CD4-positive, alpha-beta memory T cell (primary cell): ENCODE measurements at regions not wholly inside any gene's neighbourhood (a gene's known extent, or its start where the extent isn't known, plus 50 kb on each side); places are given as distances from the start of the nearest gene placed in this dataset.
"Not testable (repeated sequence)": the region's sequence is repeated elsewhere in the genome, so short reads cannot be mapped to it uniquely, and the experiment has no call there.

ENCODE experiments used
- CTCF ChIA-PET: fragments of 350-600 bp; sonication (Branson Sonifier 250); formaldehyde crosslinking; loops from one replicate; lab custom pipeline; 2021; ENCODE audit warnings: inconsistent platforms; ENCODE audit not compliant: partially characterized antibody; lab: Charles Lee
- POLR2A ChIA-PET: fragments of 350-600 bp; sonication (Branson Sonifier 250); formaldehyde crosslinking; loops from one replicate; lab custom pipeline; 2021; ENCODE audit not compliant: partially characterized antibody; lab: Charles Lee
- DNase-seq, 5 donors: peaks; one replicate each; pipeline versions ENCODE4 v3.0.0 to v3.0.0-alpha.2; 2020 to 2022; ENCODE audit warnings: mixed read lengths in 1 of 5
- H3K27ac ChIP-seq: one replicate; pipeline ENCODE4 v1.7.0; 2013; ENCODE audit warnings: low read depth, low read length
- H3K27me3 ChIP-seq: 2 replicates; pipeline ENCODE4 v1.7.0; 2013; ENCODE audit warnings: mild to moderate bottlenecking, low read length, moderate library complexity; ENCODE audit not compliant: insufficient read depth
- H3K36me3 ChIP-seq: 2 replicates; pipeline ENCODE4 v1.7.0; 2013; ENCODE audit warnings: mild to moderate bottlenecking, low read length, moderate library complexity; ENCODE audit not compliant: insufficient read depth
- H3K4me1 ChIP-seq: 2 replicates; pipeline ENCODE4 v1.7.0; 2013; ENCODE audit warnings: mild to moderate bottlenecking, low read length, moderate library complexity; ENCODE audit not compliant: insufficient read depth
- H3K4me3 ChIP-seq, 2 donors: one replicate each; pipeline ENCODE4 v1.7.0; 2013; ENCODE audit warnings: low read length in 2 of 2, mild to moderate bottlenecking in 1 of 2
- H3K9me3 ChIP-seq, 2 donors: one replicate each; pipeline ENCODE4 v1.7.0; 2013; ENCODE audit warnings: low read length in 2 of 2, control low read depth in 1 of 2; ENCODE audit not compliant: control insufficient read depth in 1 of 2
- H3K27ac Mint-ChIP-seq, 7 donors: one replicate each; pipeline ENCODE4 v1.8.0; 2020 to 2021; ENCODE audit warnings: mixed read lengths in 7 of 7, mild to moderate bottlenecking in 6 of 7, inconsistent platforms in 3 of 7, moderate library complexity in 3 of 7
- H3K27me3 Mint-ChIP-seq, 2 donors: one replicate each; pipeline ENCODE4 v1.8.0; 2020 to 2021; ENCODE audit warnings: mixed read lengths in 2 of 2
- H3K36me3 Mint-ChIP-seq, 2 donors: one replicate each; pipeline ENCODE4 v1.8.0; 2020 to 2021; ENCODE audit warnings: mixed read lengths in 2 of 2, inconsistent platforms in 1 of 2, mild to moderate bottlenecking in 1 of 2
- H3K4me1 Mint-ChIP-seq, 4 donors: one replicate each; pipeline ENCODE4 v1.8.0; 2020 to 2021; ENCODE audit warnings: mixed read lengths in 4 of 4, mild to moderate bottlenecking in 1 of 4
- H3K4me3 Mint-ChIP-seq, 8 donors: one replicate each; pipeline ENCODE4 v1.8.0; 2020 to 2021; ENCODE audit warnings: mixed read lengths in 8 of 8, mild to moderate bottlenecking in 7 of 8, moderate library complexity in 6 of 8, inconsistent platforms in 3 of 8
- H3K9me3 Mint-ChIP-seq, 8 donors: one replicate each; pipeline ENCODE4 v1.8.0; 2020 to 2021; ENCODE audit warnings: mixed read lengths in 8 of 8, mild to moderate bottlenecking in 5 of 8, inconsistent platforms in 3 of 8, moderate library complexity in 1 of 8
- intact Hi-C: fragments of 100-400 bp; cut with micrococcal nuclease; formaldehyde crosslinking; loops from one replicate; pipeline ENCODE4 v1.15.1; 2023

DNA sequence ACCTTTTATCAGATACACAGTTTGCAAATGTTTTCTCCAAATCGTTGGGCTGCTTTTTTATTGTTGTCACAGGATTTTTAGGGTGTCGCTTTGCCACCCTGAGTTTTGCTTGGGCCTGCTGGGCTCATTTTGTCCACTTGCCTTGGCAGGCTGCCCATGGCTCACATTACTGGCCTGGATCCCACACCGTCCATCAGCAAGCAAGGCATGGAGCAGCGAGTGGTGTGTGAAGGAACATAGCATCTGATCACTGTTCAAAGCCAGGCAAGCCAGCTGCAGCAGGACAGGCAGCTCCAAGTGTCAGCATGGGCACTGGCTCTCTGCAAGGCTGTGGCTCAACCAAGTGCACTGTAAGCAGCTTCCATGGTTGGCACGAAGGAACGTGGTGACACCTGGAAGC lies 261.4 kb upstream of the TECRL start:
- H3K4me3 ChIP-seq: no peak overlapping the region
- H3K27ac Mint-ChIP-seq: no peak overlapping the region
- no peak overlapping the region for H3K27ac ChIP-seq
- H3K9me3 ChIP-seq: no peaks in the 10 kb centered on the region
- intact Hi-C loops: no loop called here
- H3K9me3 Mint-ChIP-seq: peaks cover 0 to 18% (median 8%) of the 10 kb centered on the region in 8 donors
- no peak for DNase-seq
- H3K4me1 Mint-ChIP-seq: no peaks in the 10 kb centered on the region
- H3K4me1 ChIP-seq: no peaks in the 10 kb centered on the region
- H3K27me3 ChIP-seq: no peaks in the 10 kb centered on the region
- no peak overlapping the region for H3K4me3 Mint-ChIP-seq
- no peaks in the 10 kb centered on the region for H3K36me3 Mint-ChIP-seq
- no peaks in the 10 kb centered on the region for H3K27me3 Mint-ChIP-seq
- ChIA-PET POLR2A (no interaction called here), CTCF (no interaction called here)
- H3K36me3 ChIP-seq: no peaks in the 10 kb centered on the region

DNA sequence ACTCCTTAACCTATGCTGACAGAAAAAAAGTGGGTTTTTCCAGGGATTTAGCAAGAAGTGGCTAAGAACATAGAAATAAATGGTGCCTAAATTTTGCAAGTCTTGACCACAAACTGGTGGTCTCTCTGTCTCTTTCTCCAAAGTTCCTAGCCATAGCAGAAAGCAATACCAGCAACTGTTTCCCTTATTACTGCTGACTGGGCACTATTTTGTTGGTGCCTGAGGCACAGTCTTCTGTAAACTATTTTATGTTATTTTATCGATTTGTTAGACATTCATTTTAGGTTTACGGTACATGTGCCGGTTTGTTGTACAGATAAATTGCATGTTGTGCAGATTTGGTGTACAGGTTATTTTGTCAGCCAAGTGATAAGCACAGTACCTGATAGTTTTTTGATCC lies 234.6 kb upstream of the TECRL start:
- H3K4me3 ChIP-seq: no peak overlapping the region
- no peaks in the 10 kb centered on the region for H3K4me1 ChIP-seq
- Mint-ChIP-seq H3K9me3 (peaks cover 0 to 8% (median 3%) of the 10 kb centered on the region in 8 donors), H3K4me3 (no peak overlapping the region), H3K27ac (no peak overlapping the region), H3K27me3 (no peaks in the 10 kb centered on the region), H3K36me3 (no peaks in the 10 kb centered on the region), H3K4me1 (no peaks in the 10 kb centered on the region)
- no peak overlapping the region for H3K27ac ChIP-seq
- no peaks in the 10 kb centered on the region for H3K27me3 ChIP-seq
- DNase-seq: no peak
- ChIA-PET POLR2A (no interaction called here), CTCF (no interaction called here)
- intact Hi-C loops: no loop called here
- H3K36me3 ChIP-seq: no peaks in the 10 kb centered on the region
- H3K9me3 ChIP-seq: no peaks in the 10 kb centered on the region

DNA sequence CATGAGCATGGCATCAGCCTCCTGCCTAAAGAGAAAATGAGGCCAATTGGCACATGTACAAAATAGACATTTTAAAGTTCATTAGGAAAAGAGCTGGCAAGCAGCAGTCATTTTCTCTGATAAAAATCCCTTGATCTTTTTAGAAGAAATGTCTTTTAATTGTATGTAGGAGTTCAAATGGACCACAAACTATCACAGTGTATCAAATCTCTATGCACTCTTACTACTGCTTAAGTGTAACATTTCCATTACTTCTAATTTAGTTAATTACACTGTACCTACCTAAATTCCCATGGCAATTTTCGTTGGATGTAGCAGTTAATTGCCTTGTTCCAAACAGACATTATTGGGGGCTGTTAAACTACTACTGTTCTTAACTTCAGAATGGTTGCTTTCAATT lies 233.7 kb upstream of the TECRL start:
- Histone ChIP-seq H3K4me3 (no peak overlapping the region), H3K9me3 (no peaks in the 10 kb centered on the region), H3K27me3 (no peaks in the 10 kb centered on the region), H3K27ac (no peak overlapping the region), H3K4me1 (no peaks in the 10 kb centered on the region), H3K36me3 (no peaks in the 10 kb centered on the region)
- ChIA-PET CTCF (no interaction called here), POLR2A (no interaction called here)
- Mint-ChIP-seq H3K9me3 (peaks cover 0 to 7% (median 2%) of the 10 kb centered on the region in 8 donors), H3K4me3 (no peak overlapping the region), H3K36me3 (no peaks in the 10 kb centered on the region), H3K27ac (no peak overlapping the region), H3K4me1 (no peaks in the 10 kb centered on the region), H3K27me3 (no peaks in the 10 kb centered on the region)
- intact Hi-C loops: no loop called here
- DNase-seq: no peak

DNA sequence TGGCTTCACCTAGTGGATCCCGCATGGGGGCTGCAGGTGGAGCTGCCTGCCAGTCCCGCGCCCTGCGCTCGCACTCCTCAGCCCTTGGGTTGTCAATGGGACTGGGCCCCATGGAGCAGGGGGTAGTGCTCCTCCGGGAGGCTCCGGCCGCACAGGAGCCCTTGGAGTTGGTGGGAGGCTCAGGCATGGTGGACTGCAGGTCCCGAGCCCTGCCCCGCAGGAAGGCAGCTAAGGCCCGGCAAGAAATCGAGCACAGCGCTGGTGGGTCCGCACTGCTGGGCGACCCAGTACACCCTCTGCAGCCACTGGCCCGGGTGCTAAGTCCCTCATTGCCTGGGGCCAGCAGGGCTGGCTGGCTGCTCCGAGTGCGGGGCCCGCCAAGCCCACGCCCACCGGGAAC lies 231.2 kb upstream of the TECRL start:
- H3K27ac ChIP-seq, H3K27me3 Mint-ChIP-seq, H3K9me3 Mint-ChIP-seq, H3K4me1 ChIP-seq, H3K36me3 ChIP-seq, H3K9me3 ChIP-seq, intact Hi-C loops, CTCF ChIA-PET, POLR2A ChIA-PET, H3K27me3 ChIP-seq, DNase-seq, H3K4me3 Mint-ChIP-seq, H3K4me1 Mint-ChIP-seq, H3K36me3 Mint-ChIP-seq, H3K27ac Mint-ChIP-seq, H3K4me3 ChIP-seq: not testable (repeated sequence)

DNA sequence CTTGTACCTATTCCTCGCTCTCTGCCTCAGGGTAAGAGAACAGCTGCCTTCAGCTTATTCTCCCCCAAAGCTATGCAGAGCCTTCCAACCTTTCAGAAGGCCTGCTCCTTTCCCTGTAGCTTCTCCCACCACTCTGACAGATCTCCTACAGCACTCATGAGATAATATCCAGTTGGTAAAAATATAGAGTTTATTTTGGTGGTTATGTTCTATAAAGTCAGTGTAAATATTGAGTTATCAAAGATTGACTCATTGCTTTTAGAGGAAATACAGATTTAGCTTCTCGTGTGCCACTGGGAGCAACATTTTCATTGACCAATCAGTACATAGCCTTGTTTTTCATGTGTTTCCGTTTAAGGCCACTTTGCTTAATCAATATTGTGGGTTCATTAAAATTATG lies 216.2 kb upstream of the TECRL start:
- POLR2A ChIA-PET: no interaction called here
- peaks cover 0 to 16% (median 5%) of the 10 kb centered on the region in 8 donors for H3K9me3 Mint-ChIP-seq
- no peak overlapping the region for H3K27ac Mint-ChIP-seq
- H3K4me3 Mint-ChIP-seq: no peak overlapping the region
- CTCF ChIA-PET: no interaction called here
- Histone ChIP-seq H3K27ac (no peak overlapping the region), H3K4me1 (no peaks in the 10 kb centered on the region), H3K4me3 (no peak overlapping the region), H3K36me3 (no peaks in the 10 kb centered on the region), H3K9me3 (no peaks in the 10 kb centered on the region), H3K27me3 (no peaks in the 10 kb centered on the region)
- DNase-seq: no peak
- intact Hi-C loops: no loop called here
- H3K36me3 Mint-ChIP-seq: no peaks in the 10 kb centered on the region
- no peaks in the 10 kb centered on the region for H3K4me1 Mint-ChIP-seq
- no peaks in the 10 kb centered on the region for H3K27me3 Mint-ChIP-seq

DNA sequence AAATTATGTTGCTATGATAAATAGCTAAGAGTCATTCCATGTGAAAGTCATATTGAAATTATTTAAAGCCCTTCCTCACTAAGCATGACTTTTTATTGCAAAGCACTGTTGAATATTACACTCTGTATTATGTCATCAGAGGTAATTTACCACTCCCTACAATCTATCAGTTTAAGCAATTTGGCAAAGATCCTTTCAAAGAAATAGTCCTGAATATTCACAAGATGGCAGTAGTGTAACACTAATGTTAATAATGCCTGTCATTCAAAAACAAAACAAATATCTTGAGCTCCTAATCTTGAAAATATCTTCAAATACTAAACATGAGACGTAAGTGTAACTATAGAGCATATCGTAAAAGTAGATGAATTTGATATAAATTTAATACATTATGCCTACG lies 208.6 kb upstream of the TECRL start:
- Histone ChIP-seq H3K27ac (no peak overlapping the region), H3K4me3 (no peak overlapping the region), H3K36me3 (no peaks in the 10 kb centered on the region), H3K9me3 (no peaks in the 10 kb centered on the region), H3K27me3 (no peaks in the 10 kb centered on the region), H3K4me1 (no peaks in the 10 kb centered on the region)
- Mint-ChIP-seq H3K9me3 (peaks cover 0 to 4% (median 0%) of the 10 kb centered on the region in 8 donors), H3K4me3 (no peak overlapping the region), H3K27ac (no peak overlapping the region), H3K27me3 (no peaks in the 10 kb centered on the region), H3K36me3 (no peaks in the 10 kb centered on the region), H3K4me1 (no peaks in the 10 kb centered on the region)
- ChIA-PET POLR2A (no interaction called here), CTCF (no interaction called here)
- intact Hi-C loops: no loop called here
- DNase-seq: no peak

DNA sequence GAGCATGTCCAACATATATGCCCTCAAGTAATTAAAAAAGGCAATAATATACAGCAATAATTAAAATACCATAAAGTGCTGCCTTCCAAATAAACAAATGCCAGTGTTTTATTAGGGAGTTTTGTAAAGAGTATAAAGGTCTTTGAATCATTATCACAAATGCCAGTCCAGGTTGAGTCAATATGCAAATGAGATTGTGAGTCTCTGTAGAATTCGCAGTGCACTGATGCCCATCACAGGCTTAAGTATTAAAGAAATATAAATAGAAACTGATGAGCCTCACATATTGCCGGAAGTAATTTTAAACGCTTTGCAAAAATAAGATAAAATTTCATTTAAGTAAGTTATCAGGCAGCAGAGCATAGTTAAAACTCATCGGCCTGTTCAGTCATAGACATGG lies 205.0 kb upstream of the TECRL start:
- H3K4me1 ChIP-seq: no peaks in the 10 kb centered on the region
- H3K27me3 ChIP-seq: no peaks in the 10 kb centered on the region
- H3K36me3 ChIP-seq: no peaks in the 10 kb centered on the region
- H3K27ac ChIP-seq: no peak overlapping the region
- H3K9me3 ChIP-seq: no peaks in the 10 kb centered on the region
- H3K27ac Mint-ChIP-seq: no peak overlapping the region
- H3K4me1 Mint-ChIP-seq: no peaks in the 10 kb centered on the region
- CTCF ChIA-PET: no interaction called here
- POLR2A ChIA-PET: no interaction called here
- DNase-seq: no peak
- intact Hi-C loops: no loop called here
- peaks cover 0 to 9% (median 0%) of the 10 kb centered on the region in 8 donors for H3K9me3 Mint-ChIP-seq
- H3K36me3 Mint-ChIP-seq: no peaks in the 10 kb centered on the region
- no peak overlapping the region for H3K4me3 ChIP-seq
- no peaks in the 10 kb centered on the region for H3K27me3 Mint-ChIP-seq
- no peak overlapping the region for H3K4me3 Mint-ChIP-seq

DNA sequence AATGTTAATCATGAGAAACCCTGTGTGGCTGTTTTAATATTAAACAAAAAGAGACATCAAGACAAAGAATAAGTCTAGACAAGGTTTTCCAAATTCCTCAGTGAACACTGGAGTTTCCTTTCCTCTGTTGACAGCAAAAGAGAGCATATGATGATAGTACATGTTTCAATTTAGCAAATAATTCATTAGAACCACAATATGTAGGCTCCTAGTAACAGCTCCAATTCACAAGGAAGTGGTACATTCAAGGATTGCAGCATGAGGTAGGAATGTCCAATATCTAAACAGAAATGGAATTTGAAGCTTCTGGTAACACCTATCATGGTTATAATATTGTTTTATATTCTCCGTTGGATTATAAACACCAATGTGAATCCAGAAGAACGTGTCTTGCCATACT lies 203.8 kb upstream of the TECRL start:
- H3K4me1 ChIP-seq: no peaks in the 10 kb centered on the region
- no peak overlapping the region for H3K27ac ChIP-seq
- intact Hi-C loops: no loop called here
- Mint-ChIP-seq H3K27me3 (no peaks in the 10 kb centered on the region), H3K4me3 (no peak overlapping the region), H3K36me3 (no peaks in the 10 kb centered on the region), H3K27ac (no peak overlapping the region), H3K9me3 (peaks cover 0 to 9% (median 0%) of the 10 kb centered on the region in 8 donors), H3K4me1 (no peaks in the 10 kb centered on the region)
- H3K9me3 ChIP-seq: no peaks in the 10 kb centered on the region
- CTCF ChIA-PET: no interaction called here
- no peak overlapping the region for H3K4me3 ChIP-seq
- no peaks in the 10 kb centered on the region for H3K36me3 ChIP-seq
- H3K27me3 ChIP-seq: no peaks in the 10 kb centered on the region
- DNase-seq: no peak
- POLR2A ChIA-PET: no interaction called here
